Astrocyte (in vitro differentiated cells and primary cell): ENCODE measurements at regions not wholly inside any gene's neighbourhood (a gene's known extent, or its start where the extent isn't known, plus 50 kb on each side); places are given as distances from the start of the nearest gene placed in this dataset.
A peak's percentile ranks its signal among the peaks of the same experiment; 100 is the strongest.

ENCODE experiments used
- DNase-seq: peaks from one replicate; pipeline ENCODE4 v3.0.0-alpha.2; 2010; ENCODE audit warnings: low read depth
- FAIRE-seq: peaks from 2 replicates; lab custom pipeline; 2011; peaks lifted over from hg19 to GRCh38; lab: Jason Lieb, UNC
- H2AFZ ChIP-seq: 2 replicates; pipeline ENCODE4 v1.6.0; 2012; ENCODE audit warnings: low read depth, low read length, inconsistent platforms
- H3K27ac ChIP-seq: 2 replicates; pipeline ENCODE4 v1.5.1; 2011; ENCODE audit warnings: low read depth, low read length, inconsistent platforms
- H3K27me3 ChIP-seq: 2 replicates; pipeline ENCODE4 v1.6.0; 2011; ENCODE audit warnings: low read length, inconsistent platforms; ENCODE audit not compliant: insufficient read depth
- H3K36me3 ChIP-seq: 2 replicates; pipeline ENCODE4 v1.5.1; 2011; ENCODE audit warnings: low read length, inconsistent platforms; ENCODE audit not compliant: insufficient read depth
- H3K4me1 ChIP-seq: 2 replicates; pipeline ENCODE4 v1.5.1; 2011; ENCODE audit warnings: low read length, inconsistent platforms; ENCODE audit not compliant: insufficient read depth
- H3K4me2 ChIP-seq: 2 replicates; pipeline ENCODE4 v1.6.0; 2012; ENCODE audit warnings: low read length, inconsistent platforms
- H3K4me3 ChIP-seq: 2 replicates; pipeline ENCODE4 v1.5.1; 2011; ENCODE audit warnings: low read depth, mild to moderate bottlenecking, low read length, inconsistent platforms; ENCODE audit not compliant: insufficient read depth
- H3K79me2 ChIP-seq: 2 replicates; pipeline ENCODE4 v1.6.0; 2012; ENCODE audit warnings: mild to moderate bottlenecking, low read length, inconsistent platforms; ENCODE audit not compliant: insufficient read depth
- H3K9ac ChIP-seq: 2 replicates; pipeline ENCODE4 v1.6.0; 2012; ENCODE audit warnings: mild to moderate bottlenecking, low read length, inconsistent platforms
- H3K9me3 ChIP-seq: 2 replicates; pipeline ENCODE4 v1.5.1; 2012; ENCODE audit warnings: low read depth, mild to moderate bottlenecking, low read length, inconsistent platforms; ENCODE audit not compliant: insufficient read depth
- H4K20me1 ChIP-seq: 2 replicates; pipeline ENCODE4 v1.6.0; 2012; ENCODE audit warnings: low read length, inconsistent platforms; ENCODE audit not compliant: insufficient read depth
- H3K27ac Mint-ChIP-seq: one replicate; pipeline ENCODE4 v1.8.0; 2021; ENCODE audit warnings: mild to moderate bottlenecking, mixed read lengths; ENCODE audit not compliant: unreplicated experiment
- H3K27me3 Mint-ChIP-seq: one replicate; pipeline ENCODE4 v1.8.0; 2021; ENCODE audit warnings: low read depth, mixed read lengths; ENCODE audit not compliant: unreplicated experiment
- H3K36me3 Mint-ChIP-seq: one replicate; pipeline ENCODE4 v1.8.0; 2021; ENCODE audit warnings: low read depth, mixed read lengths; ENCODE audit not compliant: unreplicated experiment
- H3K4me1 Mint-ChIP-seq: one replicate; pipeline ENCODE4 v1.8.0; 2021; ENCODE audit warnings: low read depth, mixed read lengths; ENCODE audit not compliant: unreplicated experiment
- H3K4me3 Mint-ChIP-seq: one replicate; pipeline ENCODE4 v1.8.0; 2021; ENCODE audit warnings: mild to moderate bottlenecking, moderate library complexity, mixed read lengths; ENCODE audit not compliant: unreplicated experiment
- H3K9me3 Mint-ChIP-seq: one replicate; pipeline ENCODE4 v1.8.0; 2021; ENCODE audit warnings: mild to moderate bottlenecking, mixed read lengths; ENCODE audit not compliant: unreplicated experiment
- EZH2 ChIP-seq: IDR thresholded peaks from 2 replicates; pipeline ENCODE4 v1.6.1; 2012; ENCODE audit warnings: mild to moderate bottlenecking, low read length, inconsistent platforms; ENCODE audit not compliant: insufficient read depth
- TF ChIP-seq, protein P1 (sequence below): IDR thresholded peaks from 2 replicates; pipeline ENCODE4 v1.5.1; 2011; ENCODE audit warnings: low read depth, mild to moderate bottlenecking, inconsistent platforms, low read length, moderate library complexity; ENCODE audit not compliant: insufficient read depth

DNA sequence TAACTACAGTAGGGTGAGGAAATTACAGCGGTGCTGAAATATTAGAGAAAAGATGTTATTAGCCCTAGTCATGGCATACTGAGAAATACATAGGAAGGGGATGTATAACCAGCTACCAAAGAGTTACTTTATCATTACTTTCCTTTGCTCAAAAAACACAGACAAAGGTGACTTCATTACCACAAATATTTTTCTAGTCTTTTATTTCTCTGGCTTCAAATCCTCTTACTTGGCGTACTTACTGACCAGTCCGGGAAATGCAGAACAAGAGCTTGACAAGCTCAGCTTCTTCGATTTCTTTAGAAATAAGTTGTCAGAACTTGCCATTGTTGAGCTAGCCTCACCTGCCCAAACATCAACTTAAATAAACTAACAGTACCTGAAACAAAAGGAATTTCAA lies 142.1 kb upstream of the TMCO5A start:
- no peak for TF ChIP-seq EZH2
- TF ChIP-seq, protein P1, sequence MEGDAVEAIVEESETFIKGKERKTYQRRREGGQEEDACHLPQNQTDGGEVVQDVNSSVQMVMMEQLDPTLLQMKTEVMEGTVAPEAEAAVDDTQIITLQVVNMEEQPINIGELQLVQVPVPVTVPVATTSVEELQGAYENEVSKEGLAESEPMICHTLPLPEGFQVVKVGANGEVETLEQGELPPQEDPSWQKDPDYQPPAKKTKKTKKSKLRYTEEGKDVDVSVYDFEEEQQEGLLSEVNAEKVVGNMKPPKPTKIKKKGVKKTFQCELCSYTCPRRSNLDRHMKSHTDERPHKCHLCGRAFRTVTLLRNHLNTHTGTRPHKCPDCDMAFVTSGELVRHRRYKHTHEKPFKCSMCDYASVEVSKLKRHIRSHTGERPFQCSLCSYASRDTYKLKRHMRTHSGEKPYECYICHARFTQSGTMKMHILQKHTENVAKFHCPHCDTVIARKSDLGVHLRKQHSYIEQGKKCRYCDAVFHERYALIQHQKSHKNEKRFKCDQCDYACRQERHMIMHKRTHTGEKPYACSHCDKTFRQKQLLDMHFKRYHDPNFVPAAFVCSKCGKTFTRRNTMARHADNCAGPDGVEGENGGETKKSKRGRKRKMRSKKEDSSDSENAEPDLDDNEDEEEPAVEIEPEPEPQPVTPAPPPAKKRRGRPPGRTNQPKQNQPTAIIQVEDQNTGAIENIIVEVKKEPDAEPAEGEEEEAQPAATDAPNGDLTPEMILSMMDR = no peak
- H3K4me2 ChIP-seq = peak overlapping the region; percentile 78
- no peaks in the 10 kb centered on the region for H3K36me3 Mint-ChIP-seq

DNA sequence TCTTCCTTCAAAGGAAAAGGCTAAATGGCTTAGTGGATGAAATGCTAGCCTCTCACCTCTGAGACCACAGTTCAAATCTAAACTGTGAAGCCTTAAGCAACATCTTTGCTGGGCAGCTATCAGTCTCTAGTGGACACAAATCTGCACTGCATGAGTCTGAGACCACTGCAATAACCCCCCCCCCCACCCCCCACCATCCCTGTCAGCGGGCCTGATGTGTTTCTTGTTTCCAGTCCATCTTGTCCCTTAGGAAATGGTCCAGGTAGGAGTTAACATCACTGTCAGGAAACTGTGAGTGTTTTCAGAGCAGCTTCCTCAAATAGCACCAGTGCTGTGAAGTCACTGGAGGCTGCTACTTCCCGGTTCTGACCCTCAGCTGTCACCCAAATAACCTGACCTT lies 140.6 kb upstream of the TMCO5A start:
- no peaks in the 10 kb centered on the region for H3K27me3 Mint-ChIP-seq
- H3K79me2 ChIP-seq = no peaks in the 10 kb centered on the region
- H3K9ac ChIP-seq = no peak overlapping the region
- FAIRE-seq (no peak), DNase-seq (no peak)
- peaks cover 22% of the 10 kb centered on the region for H3K4me1 ChIP-seq
- no peaks in the 10 kb centered on the region for H3K36me3 ChIP-seq
- H3K9me3 Mint-ChIP-seq = no peaks in the 10 kb centered on the region
- H3K4me3 Mint-ChIP-seq = no peak overlapping the region
- no peaks in the 10 kb centered on the region for H3K9me3 ChIP-seq
- no peak overlapping the region for H3K27ac Mint-ChIP-seq
- H4K20me1 ChIP-seq = no peaks in the 10 kb centered on the region
- no peak overlapping the region for H3K4me2 ChIP-seq
- H3K4me3 ChIP-seq = no peak overlapping the region
- TF ChIP-seq, protein P1 = no peak
- TF ChIP-seq EZH2 = no peak
- no peaks in the 10 kb centered on the region for H3K36me3 Mint-ChIP-seq
- H3K4me1 Mint-ChIP-seq = peaks cover 30% of the 10 kb centered on the region
- no peaks in the 10 kb centered on the region for H3K27me3 ChIP-seq
- H3K27ac ChIP-seq = no peak overlapping the region
- no peak overlapping the region for H2AFZ ChIP-seq

More for the DNA sequence above, 142.1 kb upstream of the TMCO5A start:
- H3K27me3 ChIP-seq = no peaks in the 10 kb centered on the region
- no peaks in the 10 kb centered on the region for H3K79me2 ChIP-seq
- H3K4me3 ChIP-seq = peak overlapping the region; percentile 27
- no peaks in the 10 kb centered on the region for H3K9me3 ChIP-seq
- H3K9ac ChIP-seq = peak overlapping the region; percentile 42
- FAIRE-seq = no peak
- peak overlapping the region; percentile 63 for H3K27ac Mint-ChIP-seq
- H3K27ac ChIP-seq = peak overlapping the region; percentile 66
- DNase-seq = peak; percentile 73
- peak overlapping the region; percentile 53 for H2AFZ ChIP-seq
- no peaks in the 10 kb centered on the region for H3K27me3 Mint-ChIP-seq
- peaks cover 22% of the 10 kb centered on the region for H3K4me1 ChIP-seq
- no peaks in the 10 kb centered on the region for H3K36me3 ChIP-seq
- peaks cover 35% of the 10 kb centered on the region for H3K4me1 Mint-ChIP-seq
- H4K20me1 ChIP-seq = no peaks in the 10 kb centered on the region
- no peak overlapping the region for H3K4me3 Mint-ChIP-seq
- no peaks in the 10 kb centered on the region for H3K9me3 Mint-ChIP-seq

DNA sequence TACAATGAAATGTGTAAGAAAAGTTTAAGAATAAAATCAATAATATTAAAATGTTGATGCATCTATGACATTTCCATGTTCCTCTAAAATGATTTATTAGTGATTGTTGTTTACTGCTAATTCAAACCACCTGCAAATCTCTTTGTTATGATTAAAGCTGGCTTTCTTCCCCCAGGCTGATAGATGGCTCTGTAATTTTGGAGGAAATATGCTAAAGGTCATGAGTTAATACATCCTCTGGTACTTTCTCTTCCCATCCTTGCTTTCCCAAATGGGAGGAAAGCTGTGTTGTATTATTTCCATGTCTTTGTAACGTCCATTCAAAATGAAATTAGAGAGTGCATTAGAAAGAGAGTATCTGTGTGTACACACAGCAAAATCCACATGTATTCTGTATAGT lies 139.5 kb upstream of the TMCO5A start:
- H4K20me1 ChIP-seq = no peaks in the 10 kb centered on the region
- H3K9me3 ChIP-seq = no peaks in the 10 kb centered on the region
- Mint-ChIP-seq H3K4me1 (peaks cover 22% of the 10 kb centered on the region), H3K27me3 (no peaks in the 10 kb centered on the region), H3K9me3 (no peaks in the 10 kb centered on the region), H3K4me3 (no peak overlapping the region), H3K36me3 (no peaks in the 10 kb centered on the region), H3K27ac (no peak overlapping the region)
- no peak overlapping the region for H3K4me3 ChIP-seq
- DNase-seq = no peak
- H3K27me3 ChIP-seq = no peaks in the 10 kb centered on the region
- no peak overlapping the region for H3K4me2 ChIP-seq
- peaks cover 15% of the 10 kb centered on the region for H3K4me1 ChIP-seq
- H3K79me2 ChIP-seq = no peaks in the 10 kb centered on the region
- H3K36me3 ChIP-seq = no peaks in the 10 kb centered on the region
- H3K9ac ChIP-seq = no peak overlapping the region
- no peak overlapping the region for H2AFZ ChIP-seq
- no peak overlapping the region for H3K27ac ChIP-seq
- TF ChIP-seq, protein P1 = no peak
- no peak for TF ChIP-seq EZH2
- no peak for FAIRE-seq
